HCT116 (cell line): ENCODE measurements at regions not wholly inside any gene's neighbourhood (a gene's known extent, or its start where the extent isn't known, plus 50 kb on each side); places are given as distances from the start of the nearest gene placed in this dataset.

ENCODE experiments used
- ATAC-seq: fragments of 200-7000 bp; cut with Tn5 transposase; 2 replicates; pipeline ENCODE4 v1.9.1; 2020; ENCODE audit warnings: mild to moderate bottlenecking, moderate library complexity
- BruUV-seq: library from RNA; stranded (reverse); fragments of 400-500 nt; replicated peaks from 2 replicates; lab custom pipeline; 2021; lab: Mats Ljungman, UMichigan
- CTCF ChIA-PET: fragments of 300-600 bp; sonication (Branson Sonifier 250); formaldehyde crosslinking; loops from one replicate; lab custom pipeline; 2021; ENCODE audit warnings: antibody characterized with exemption; lab: Charles Lee
- POLR2A ChIA-PET: fragments of 300-600, 350-600 bp; sonication (Branson Sonifier 250); formaldehyde crosslinking; loops from one replicate; lab custom pipeline; 2021; ENCODE audit warnings: antibody characterized with exemption; lab: Charles Lee
- RAD21 ChIA-PET, 2 experiments: fragments of 300-600 bp; sonication (Branson Sonifier 250); formaldehyde crosslinking; loops; one replicate each; lab custom pipeline; 2023; ENCODE audit warnings: low total read pairs in 2 of 2; ENCODE audit not compliant: uncharacterized antibody in 2 of 2, unreplicated experiment in 2 of 2, low non-redundant PET in 1 of 2; lab: Charles Lee
- DNase-seq: peaks from one replicate; pipeline ENCODE4 v3.0.0-alpha.2; 2010; ENCODE audit warnings: low read depth, low spot score
- H2AFZ ChIP-seq: fragments of 200-600 bp; shearing (Covaris generic), sonication (generic); 2 replicates; pipeline ENCODE4 v1.6.1; 2017; ENCODE audit warnings: low read depth, mixed run types, mixed read lengths, antibody characterized with exemption, low read length; ENCODE audit not compliant: poor library complexity, severe bottlenecking
- H3K27ac ChIP-seq: 2 replicates; pipeline ENCODE4 v1.5.1; 2012; ENCODE audit warnings: low read depth, low read length
- H3K27me3 ChIP-seq: fragments of 200-600 bp; sonication (generic); 2 replicates; pipeline ENCODE4 v1.6.1; 2016; ENCODE audit warnings: mixed run types, low read length, mixed read lengths; ENCODE audit not compliant: insufficient read depth
- H3K36me3 ChIP-seq, 2 experiments: fragments of 200-500 bp in 1 of 2; fragments of 200-600 bp in 1 of 2; sonication (Bioruptor generic) in 1 of 2; sonication (generic) in 1 of 2; 2 replicates each; pipeline versions ENCODE4 v1.5.1 to v1.6.1; 2014 to 2016; ENCODE audit warnings: low read length in 2 of 2, inconsistent platforms in 1 of 2, mixed read lengths in 1 of 2, mixed run types in 1 of 2; ENCODE audit not compliant: insufficient read depth in 2 of 2, control insufficient read depth in 1 of 2
- H3K4me1 ChIP-seq, 2 experiments: fragments of 200-600 bp in 1 of 2; sonication (generic) in 1 of 2; 2 replicates each; pipeline versions ENCODE4 v1.5.1 to v1.6.1; 2012 to 2017; ENCODE audit warnings: low read length in 2 of 2, inconsistent platforms in 1 of 2, mild to moderate bottlenecking in 1 of 2, mixed read lengths in 1 of 2, mixed run types in 1 of 2, moderate library complexity in 1 of 2; ENCODE audit not compliant: insufficient read depth in 2 of 2, control insufficient read depth in 1 of 2
- H3K4me2 ChIP-seq: fragments of 200-600 bp; sonication (generic); 2 replicates; pipeline ENCODE4 v1.6.1; 2017; ENCODE audit warnings: mixed run types, low read length, mixed read lengths
- H3K4me3 ChIP-seq, 2 experiments: fragments of 200-600 bp in 1 of 2; sonication (generic) in 1 of 2; replicated peaks in 1 of 2; 2 replicates each; pipeline ENCODE4 v1.5.1; 2011 to 2016; ENCODE audit warnings: low read length in 2 of 2, control low read depth in 1 of 2, low read depth in 1 of 2, mild to moderate bottlenecking in 1 of 2, mixed read lengths in 1 of 2, mixed run types in 1 of 2
- H3K79me2 ChIP-seq: fragments of 200-600 bp; sonication (generic); 2 replicates; pipeline ENCODE4 v1.6.1; 2017; ENCODE audit warnings: mild to moderate bottlenecking, mixed run types, low read length, moderate library complexity, mixed read lengths; ENCODE audit not compliant: insufficient read depth
- H3K9ac ChIP-seq: fragments of 200-600 bp; sonication (generic); 2 replicates; pipeline ENCODE4 v1.6.1; 2016; ENCODE audit warnings: low read length, mixed read lengths
- H3K9me2 ChIP-seq: fragments of 200-600 bp; sonication (generic), shearing (Covaris generic); 2 replicates; pipeline ENCODE4 v1.6.1; 2017; ENCODE audit warnings: mixed run types, mild to moderate bottlenecking, moderate library complexity; ENCODE audit not compliant: insufficient read depth
- H3K9me3 ChIP-seq, 2 experiments: fragments of 200-500 bp in 1 of 2; fragments of 200-600 bp in 1 of 2; sonication (Bioruptor generic) in 1 of 2; sonication (generic) in 1 of 2; 2 replicates each; pipeline ENCODE4 v1.6.1; 2014 to 2017; ENCODE audit warnings: low read length in 2 of 2, mixed read lengths in 2 of 2, inconsistent platforms in 1 of 2, low read depth in 1 of 2, mild to moderate bottlenecking in 1 of 2, mixed run types in 1 of 2, moderate library complexity in 1 of 2; ENCODE audit not compliant: control insufficient read depth in 1 of 2, insufficient read depth in 1 of 2
- H4K20me1 ChIP-seq: fragments of 200-600 bp; sonication (generic), shearing (Covaris generic); 2 replicates; pipeline ENCODE4 v1.6.1; 2017; ENCODE audit warnings: mixed run types, mild to moderate bottlenecking, moderate library complexity; ENCODE audit not compliant: insufficient read depth
- CBX3 ChIP-seq: IDR thresholded peaks from 2 replicates; pipeline ENCODE4 v1.6.1; 2012; ENCODE audit warnings: low read depth
- EGR1 ChIP-seq: IDR thresholded peaks from 2 replicates; pipeline ENCODE4 v1.6.1; 2012; ENCODE audit warnings: low read depth
- ELF1 ChIP-seq: IDR thresholded peaks from 2 replicates; pipeline ENCODE4 v1.6.1; 2012; ENCODE audit warnings: low read depth, borderline replicate concordance
- EZH2 ChIP-seq: fragments of 200-600 bp; sonication (generic); IDR thresholded peaks from 2 replicates; pipeline ENCODE4 v1.6.1; 2017; ENCODE audit warnings: antibody characterized with exemption, mixed run types
- EZH2phosphoT487 ChIP-seq: fragments of 200-600 bp; IDR thresholded peaks from 2 replicates; pipeline ENCODE4 v1.6.1; 2018; ENCODE audit warnings: antibody characterized with exemption, borderline replicate concordance
- FOSL1 ChIP-seq: IDR thresholded peaks from 2 replicates; pipeline ENCODE4 v1.6.1; 2012; ENCODE audit warnings: low read depth
- JUND ChIP-seq: IDR thresholded peaks from 2 replicates; pipeline ENCODE4 v1.6.1; 2012
- POLR2A ChIP-seq: IDR thresholded peaks from 2 replicates; pipeline ENCODE4 v1.7.0; 2011; ENCODE audit warnings: borderline replicate concordance; ENCODE audit not compliant: insufficient read depth, insufficient read length; ENCODE audit errors: extremely low read depth
- POLR2AphosphoS5 ChIP-seq: IDR thresholded peaks from 2 replicates; pipeline ENCODE4 v1.6.1; 2011; ENCODE audit warnings: mild to moderate bottlenecking, low read depth, low read length, moderate library complexity
- REST ChIP-seq: IDR thresholded peaks from 2 replicates; pipeline ENCODE4 v1.6.1; 2012; ENCODE audit warnings: low read depth
- SIN3A ChIP-seq: IDR thresholded peaks from 2 replicates; pipeline ENCODE4 v1.6.1; 2012; ENCODE audit warnings: low read depth
- SP1 ChIP-seq: IDR thresholded peaks from 2 replicates; pipeline ENCODE4 v1.6.1; 2012; ENCODE audit warnings: low read depth
- TCF7L2 ChIP-seq: IDR thresholded peaks from 2 replicates; pipeline ENCODE4 v1.7.0; 2011; ENCODE audit warnings: borderline replicate concordance, inconsistent platforms; ENCODE audit not compliant: insufficient read depth, insufficient read length; ENCODE audit errors: extremely low read depth
- YY1 ChIP-seq: IDR thresholded peaks from 2 replicates; pipeline ENCODE4 v1.6.1; 2011; ENCODE audit warnings: low read length, low read depth, moderate library complexity, mild to moderate bottlenecking; ENCODE audit not compliant: insufficient replicate concordance; ENCODE audit errors: extremely low read depth
- ZBTB33 ChIP-seq: IDR thresholded peaks from 2 replicates; pipeline ENCODE4 v1.6.1; 2011; ENCODE audit warnings: mild to moderate bottlenecking, low read length, moderate library complexity; ENCODE audit not compliant: insufficient replicate concordance; ENCODE audit errors: extremely low read depth
- ZFX ChIP-seq: fragments of 450-650 bp; IDR thresholded peaks from 2 replicates; pipeline ENCODE4 v1.6.1; 2017
- ZNF274 ChIP-seq: fragments of 200-500 bp; sonication (Bioruptor generic); IDR thresholded peaks from 2 replicates; pipeline ENCODE4 v1.6.1; 2014; ENCODE audit warnings: mild to moderate bottlenecking, low read depth, low read length, inconsistent platforms
- intact Hi-C: fragments of 100-400 bp; cut with micrococcal nuclease; formaldehyde crosslinking; loops from 2 replicates; pipeline ENCODE4 v1.10.0; 2022
- TF ChIP-seq, protein P1 (sequence below), 3 experiments: fragments of 200-600 bp in 1 of 3; sonication (generic) in 1 of 3; IDR thresholded peaks in 2 of 3; conservative IDR thresholded peaks in 1 of 3; 2 replicates each; pipeline ENCODE4 v1.5.1; 2012 to 2017; ENCODE audit warnings: low read depth in 2 of 3, low read length in 2 of 3, antibody characterized with exemption in 1 of 3, borderline replicate concordance in 1 of 3, control low read depth in 1 of 3, mild to moderate bottlenecking in 1 of 3, mixed read lengths in 1 of 3, mixed run types in 1 of 3, moderate library complexity in 1 of 3; ENCODE audit not compliant: insufficient read depth in 1 of 3

- no peak overlapping the region for H3K27ac ChIP-seq
- ChIA-PET RAD21 (no interaction called here), CTCF (no interaction called here), POLR2A (no interaction called here)
- DNase-seq (no peak), ATAC-seq (no peak)
- H3K9ac ChIP-seq, result no peak overlapping the region
- H3K36me3 ChIP-seq, result no peaks in the 10 kb centered on the region
- H3K4me3 ChIP-seq, result no peak overlapping the region
- H3K4me1 ChIP-seq, result no peaks in the 10 kb centered on the region
- no peak overlapping the region for H2AFZ ChIP-seq
- no peaks in the 10 kb centered on the region for H3K79me2 ChIP-seq
- H3K9me2 ChIP-seq, result no peaks in the 10 kb centered on the region
- no TSS peak for BruUV-seq
- no peak for TF ChIP-seq ELF1
- no peak for TF ChIP-seq SP1
- no peak for TF ChIP-seq EGR1
- no peak for TF ChIP-seq FOSL1
- TF ChIP-seq EZH2, result no peak
- no peak for TF ChIP-seq TCF7L2
- TF ChIP-seq JUND, result no peak
- no peak for TF ChIP-seq POLR2AphosphoS5
- TF ChIP-seq ZFX, result no peak
- TF ChIP-seq EZH2phosphoT487, result no peak
- no peak for TF ChIP-seq ZBTB33
- no peak for TF ChIP-seq ZNF274
- no peak for TF ChIP-seq SIN3A
- TF ChIP-seq POLR2A, result no peak
- TF ChIP-seq, protein P1, sequence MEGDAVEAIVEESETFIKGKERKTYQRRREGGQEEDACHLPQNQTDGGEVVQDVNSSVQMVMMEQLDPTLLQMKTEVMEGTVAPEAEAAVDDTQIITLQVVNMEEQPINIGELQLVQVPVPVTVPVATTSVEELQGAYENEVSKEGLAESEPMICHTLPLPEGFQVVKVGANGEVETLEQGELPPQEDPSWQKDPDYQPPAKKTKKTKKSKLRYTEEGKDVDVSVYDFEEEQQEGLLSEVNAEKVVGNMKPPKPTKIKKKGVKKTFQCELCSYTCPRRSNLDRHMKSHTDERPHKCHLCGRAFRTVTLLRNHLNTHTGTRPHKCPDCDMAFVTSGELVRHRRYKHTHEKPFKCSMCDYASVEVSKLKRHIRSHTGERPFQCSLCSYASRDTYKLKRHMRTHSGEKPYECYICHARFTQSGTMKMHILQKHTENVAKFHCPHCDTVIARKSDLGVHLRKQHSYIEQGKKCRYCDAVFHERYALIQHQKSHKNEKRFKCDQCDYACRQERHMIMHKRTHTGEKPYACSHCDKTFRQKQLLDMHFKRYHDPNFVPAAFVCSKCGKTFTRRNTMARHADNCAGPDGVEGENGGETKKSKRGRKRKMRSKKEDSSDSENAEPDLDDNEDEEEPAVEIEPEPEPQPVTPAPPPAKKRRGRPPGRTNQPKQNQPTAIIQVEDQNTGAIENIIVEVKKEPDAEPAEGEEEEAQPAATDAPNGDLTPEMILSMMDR (IDR thresholded peaks at IDR 0.05 in 2 of 3, conservative IDR thresholded peaks at IDR 0.05 in 1 of 3; ENCODE audit: borderline replicate concordance in 1 of 3, insufficient read depth in 1 of 3, low read depth in 2 of 3, low read length in 2 of 3), result no peak
- TF ChIP-seq REST, result no peak
- no peak for TF ChIP-seq YY1
- no peak for TF ChIP-seq CBX3
- no peak overlapping the region for H3K4me2 ChIP-seq
- H3K27me3 ChIP-seq, result no peaks in the 10 kb centered on the region
- intact Hi-C loops, result no loop called here
- H4K20me1 ChIP-seq, result no peaks in the 10 kb centered on the region
- peaks cover 4 to 16% of the 10 kb centered on the region in 2 experiments; a peak in 2 of 4 replicates for H3K9me3 ChIP-seq
Measured at GRCh38 chr3:79928687-79929408, 161.1 kb upstream of the ROBO1 start.
